GM12878 (cell line): ENCODE measurements at regions not wholly inside any gene's neighbourhood (a gene's known extent, or its start where the extent isn't known, plus 50 kb on each side); places are given as distances from the start of the nearest gene placed in this dataset.

ENCODE experiments used
- ATAC-seq: fragments of 200-7000 bp; cut with Tn5 transposase; 3 replicates; pipeline ENCODE4 v1.9.1; 2020; ENCODE audit warnings: mild to moderate bottlenecking, moderate library complexity
- BruUV-seq: library from RNA; stranded (reverse); fragments of 400-500 nt; replicated peaks from 2 replicates; lab custom pipeline; 2021; lab: Mats Ljungman, UMichigan
- CTCF ChIA-PET: fragments of 300-600 bp; sonication (Branson Sonifier 250); formaldehyde crosslinking; extraction: SDS; loops from one replicate; lab custom pipeline; 2021; ENCODE audit warnings: inconsistent platforms; lab: Yijun Ruan, JAX
- POLR2A ChIA-PET: fragments of 350-600 bp; formaldehyde crosslinking; extraction: SDS; loops from one replicate; lab custom pipeline; 2021; ENCODE audit warnings: inconsistent platforms; lab: Charles Lee
- RAD21 ChIA-PET: fragments of 300-600 bp; sonication (Branson Sonifier 250); formaldehyde crosslinking; loops from one replicate; lab custom pipeline; 2023; ENCODE audit warnings: antibody characterized with exemption; ENCODE audit not compliant: unreplicated experiment; lab: Charles Lee
- SMC1A ChIA-PET: fragments of 300-600 bp; sonication (Branson Sonifier 250); formaldehyde crosslinking; loops from one replicate; lab custom pipeline; 2023; ENCODE audit not compliant: unreplicated experiment, uncharacterized antibody; lab: Charles Lee
- DNase-seq: peaks from one replicate; pipeline ENCODE4 v3.0.0-alpha.2; 2011; ENCODE audit warnings: low read depth, low spot score
- FAIRE-seq: peaks from 3 replicates; lab custom pipeline; 2011; peaks lifted over from hg19 to GRCh38; lab: Jason Lieb, UNC
- H2AFZ ChIP-seq: 2 replicates; pipeline ENCODE4 v1.6.0; 2011; ENCODE audit warnings: low read depth, low read length, control low read depth; ENCODE audit not compliant: control insufficient read depth
- H3K27ac ChIP-seq: 2 replicates; pipeline ENCODE4 v1.5.1; 2011; ENCODE audit warnings: control low read depth; ENCODE audit not compliant: control insufficient read depth, insufficient read depth
- H3K27me3 ChIP-seq, 2 experiments: replicated peaks in 1 of 2; 2 replicates each; pipeline versions ENCODE4 v1.6.0 to v1.6.1; 2011; ENCODE audit warnings: low read length in 1 of 2; ENCODE audit not compliant: control insufficient read depth in 2 of 2, insufficient read depth in 2 of 2
- H3K36me3 ChIP-seq, 2 experiments: 2 replicates each; pipeline ENCODE4 v1.5.1; 2011; ENCODE audit warnings: low read length in 1 of 2; ENCODE audit not compliant: control insufficient read depth in 2 of 2, insufficient read depth in 2 of 2
- H3K4me1 ChIP-seq: 2 replicates; pipeline ENCODE4 v1.6.1; 2011; ENCODE audit warnings: mild to moderate bottlenecking, low read length, moderate library complexity, mixed read lengths; ENCODE audit not compliant: control insufficient read depth, insufficient read depth
- H3K4me2 ChIP-seq: 2 replicates; pipeline ENCODE4 v1.6.0; 2011; ENCODE audit warnings: control low read depth; ENCODE audit not compliant: control insufficient read depth, insufficient read depth
- H3K4me3 ChIP-seq: fragments of 200-600 bp; sonication (generic); 2 replicates; pipeline ENCODE4 v1.5.1; 2016
- H3K79me2 ChIP-seq: 2 replicates; pipeline ENCODE4 v1.6.0; 2011; ENCODE audit warnings: low read length; ENCODE audit not compliant: control insufficient read depth, insufficient read depth
- H3K9ac ChIP-seq: 2 replicates; pipeline ENCODE4 v1.8.0; 2011; ENCODE audit warnings: low read length, control low read depth, mixed read lengths; ENCODE audit not compliant: control insufficient read depth, insufficient read depth
- H3K9me3 ChIP-seq: replicated peaks from 3 replicates; pipeline ENCODE4 v1.5.1; 2011; ENCODE audit warnings: mild to moderate bottlenecking, low read length; ENCODE audit not compliant: control insufficient read depth, insufficient read depth
- H4K20me1 ChIP-seq: 2 replicates; pipeline ENCODE4 v1.6.0; 2011; ENCODE audit not compliant: control insufficient read depth, insufficient read depth
- BRCA1 ChIP-seq: IDR thresholded peaks from 2 replicates; pipeline ENCODE4 v1.6.1; 2011; ENCODE audit warnings: low read depth, low read length, improper control_type of control experiment
- GATAD2B ChIP-seq: fragments of 450-650 bp; conservative IDR thresholded peaks from 2 replicates; pipeline ENCODE4 v1.6.1; 2017; ENCODE audit warnings: low read depth, mild to moderate bottlenecking, moderate library complexity
- HCFC1 ChIP-seq: fragments of 150-350 bp; IDR thresholded peaks from 2 replicates; pipeline ENCODE4 v1.6.1; 2014; ENCODE audit warnings: low read length
- HDAC2 ChIP-seq: fragments of 200-600 bp; sonication (generic); IDR thresholded peaks from 2 replicates; pipeline ENCODE4 v1.6.1; 2017
- IKZF1 ChIP-seq: fragments of 450-650 bp; conservative IDR thresholded peaks from 2 replicates; pipeline ENCODE4 v1.6.1; 2017; ENCODE audit warnings: antibody characterized with exemption, mild to moderate bottlenecking
- IRF4 ChIP-seq: IDR thresholded peaks from 2 replicates; pipeline ENCODE4 v1.6.1; 2011; ENCODE audit warnings: low read depth, low read length
- MYC ChIP-seq: IDR thresholded peaks from 2 replicates; pipeline ENCODE4 v1.6.1; 2011; ENCODE audit warnings: mild to moderate bottlenecking, low read length, moderate library complexity, inconsistent platforms; ENCODE audit not compliant: insufficient read depth, insufficient replicate concordance, insufficient read length, severe bottlenecking
- NFYA ChIP-seq: IDR thresholded peaks from 2 replicates; pipeline ENCODE4 v1.6.1; 2011; ENCODE audit warnings: low read depth, mild to moderate bottlenecking, low read length, improper control_type of control experiment, borderline replicate concordance
- NR2C1 ChIP-seq: fragments of 450-650 bp; IDR thresholded peaks from 2 replicates; pipeline ENCODE4 v1.6.1; 2017; ENCODE audit warnings: antibody characterized with exemption, mild to moderate bottlenecking, moderate library complexity
- PAX8 ChIP-seq: fragments of 450-650 bp; IDR thresholded peaks from 2 replicates; pipeline ENCODE4 v1.6.1; 2017; ENCODE audit warnings: mild to moderate bottlenecking, moderate library complexity
- RCOR1 ChIP-seq: conservative IDR thresholded peaks from 2 replicates; pipeline ENCODE4 v1.6.1; 2012; ENCODE audit warnings: low read depth, low read length, improper control_type of control experiment
- SMAD1 ChIP-seq: fragments of 450-650 bp; IDR thresholded peaks from 2 replicates; pipeline ENCODE4 v1.6.1; 2018; ENCODE audit warnings: mild to moderate bottlenecking, low read depth; ENCODE audit not compliant: partially characterized antibody
- SP1 ChIP-seq: IDR thresholded peaks from one replicate; pipeline ENCODE4 v1.6.1; 2011; ENCODE audit warnings: low read depth, low read length
- TAF1 ChIP-seq: IDR thresholded peaks from 2 replicates; pipeline ENCODE4 v1.6.1; 2011; ENCODE audit warnings: mild to moderate bottlenecking, low read depth, low read length, borderline replicate concordance
- YBX1 ChIP-seq: fragments of 450-650 bp; IDR thresholded peaks from 2 replicates; pipeline ENCODE4 v1.6.1; 2016; ENCODE audit warnings: antibody characterized with exemption
- ZNF207 ChIP-seq: fragments of 450-650 bp; IDR thresholded peaks from 2 replicates; pipeline ENCODE4 v1.6.1; 2014; ENCODE audit warnings: antibody characterized with exemption, mild to moderate bottlenecking, borderline replicate concordance
- ZNF217 ChIP-seq: fragments of 450-650 bp; IDR thresholded peaks from 2 replicates; pipeline ENCODE4 v1.6.1; 2017; ENCODE audit warnings: antibody characterized with exemption, mild to moderate bottlenecking
- WGBS: methylation state at CpG from one replicate; pipeline ENCODE4 v1.1.6; 2016; ENCODE audit warnings: low lambda C conversion rate; ENCODE audit not compliant: insufficient replicate concordance, insufficient coverage; ENCODE audit errors: missing lambda C conversion rate; 5-methylcytosine and 5-hydroxymethylcytosine counted together
- in situ Hi-C: fragments of 300-500 bp; cut with MboI; formaldehyde crosslinking; loops from 9 replicates; pipeline ENCODE4 v1.14.3; 2018; ENCODE audit warnings: mixed read lengths
- intact Hi-C: fragments of 100-400 bp; cut with micrococcal nuclease; formaldehyde crosslinking; loops from one replicate; pipeline ENCODE4 v1.14.2; 2022; ENCODE audit not compliant: unreplicated experiment
- TF ChIP-seq, protein P1 (sequence below): IDR thresholded peaks from 2 replicates; pipeline ENCODE4 v1.6.1; 2012; ENCODE audit warnings: low read depth, low read length, improper control_type of control experiment

- H2AFZ ChIP-seq: no peak overlapping the region
- ChIA-PET RAD21 (no interaction called here), POLR2A (no interaction called here), SMC1A (no interaction called here), CTCF (no interaction called here)
- 19% methylated on average over 3 of the region's 3 CpGs for WGBS
- TF ChIP-seq HCFC1 (no peak), RCOR1 (no peak), NFYA (no peak), NR2C1 (no peak), SP1 (no peak), HDAC2 (no peak), YBX1 (no peak), MYC (no peak), TAF1 (no peak), GATAD2B (no peak), IKZF1 (no peak), PAX8 (no peak), ZNF207 (no peak), SMAD1 (no peak), ZNF217 (no peak), BRCA1 (no peak), IRF4 (no peak)
- TF ChIP-seq, protein P1, sequence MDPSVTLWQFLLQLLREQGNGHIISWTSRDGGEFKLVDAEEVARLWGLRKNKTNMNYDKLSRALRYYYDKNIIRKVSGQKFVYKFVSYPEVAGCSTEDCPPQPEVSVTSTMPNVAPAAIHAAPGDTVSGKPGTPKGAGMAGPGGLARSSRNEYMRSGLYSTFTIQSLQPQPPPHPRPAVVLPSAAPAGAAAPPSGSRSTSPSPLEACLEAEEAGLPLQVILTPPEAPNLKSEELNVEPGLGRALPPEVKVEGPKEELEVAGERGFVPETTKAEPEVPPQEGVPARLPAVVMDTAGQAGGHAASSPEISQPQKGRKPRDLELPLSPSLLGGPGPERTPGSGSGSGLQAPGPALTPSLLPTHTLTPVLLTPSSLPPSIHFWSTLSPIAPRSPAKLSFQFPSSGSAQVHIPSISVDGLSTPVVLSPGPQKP: no peak
- ATAC-seq (no peak), DNase-seq (no peak), FAIRE-seq (no peak)
- no peak overlapping the region for H3K4me3 ChIP-seq
- in situ Hi-C loops: no loop called here
- H3K36me3 ChIP-seq: no peaks in the 10 kb centered on the region
- H3K79me2 ChIP-seq: no peaks in the 10 kb centered on the region
- H3K9me3 ChIP-seq: no peaks in the 10 kb centered on the region
- no peak overlapping the region for H3K4me2 ChIP-seq
- intact Hi-C loops: no loop called here
- no peaks in the 10 kb centered on the region; the same call in 1 of the 2 replicates for H3K4me1 ChIP-seq
- peaks cover 0 to 2% of the 10 kb centered on the region in 2 experiments; a peak in 2 of 4 replicates for H3K27me3 ChIP-seq
- no peaks in the 10 kb centered on the region for H4K20me1 ChIP-seq
- no TSS peak for BruUV-seq
- H3K9ac ChIP-seq: no peak overlapping the region
- H3K27ac ChIP-seq: no peak overlapping the region
Measured at GRCh38 chr5:176180781-176181180, 57.4 kb upstream of the SIMC1 start.
